GM18502 (cell line): ENCODE measurements at regions not wholly inside any gene's neighbourhood (a gene's known extent, or its start where the extent isn't known, plus 50 kb on each side); places are given as distances from the start of the nearest gene placed in this dataset.
A peak's percentile ranks its signal among the peaks of the same experiment; 100 is the strongest.

Experiments used
- ATAC-seq: cut with Tn5 transposase; IDR thresholded peaks from one replicate; pipeline ENCODE4 v1.9.1; 2021; ENCODE audit warnings: mild to moderate bottlenecking; ENCODE audit not compliant: unreplicated experiment, poor library complexity

DNA sequence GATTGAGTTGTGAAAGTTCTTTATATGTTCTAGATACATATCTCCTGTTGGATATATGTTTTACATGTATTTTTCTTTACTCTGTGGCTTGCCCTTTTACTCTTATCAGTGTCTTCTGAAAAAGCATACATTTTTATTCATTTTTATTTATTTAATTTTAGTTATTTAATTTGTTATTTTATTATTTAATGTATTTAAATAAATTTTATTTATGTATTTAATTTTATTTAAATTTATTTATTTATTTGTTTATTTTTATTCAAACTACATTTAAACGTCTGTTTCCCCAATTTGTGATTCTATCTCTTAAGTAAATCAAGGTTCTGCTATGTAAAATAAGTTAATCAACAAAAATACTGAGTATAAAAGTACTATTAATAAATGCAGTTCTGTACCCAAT is 279.1 kb upstream of the AKR1E2 start:
- ATAC-seq: no peak

DNA sequence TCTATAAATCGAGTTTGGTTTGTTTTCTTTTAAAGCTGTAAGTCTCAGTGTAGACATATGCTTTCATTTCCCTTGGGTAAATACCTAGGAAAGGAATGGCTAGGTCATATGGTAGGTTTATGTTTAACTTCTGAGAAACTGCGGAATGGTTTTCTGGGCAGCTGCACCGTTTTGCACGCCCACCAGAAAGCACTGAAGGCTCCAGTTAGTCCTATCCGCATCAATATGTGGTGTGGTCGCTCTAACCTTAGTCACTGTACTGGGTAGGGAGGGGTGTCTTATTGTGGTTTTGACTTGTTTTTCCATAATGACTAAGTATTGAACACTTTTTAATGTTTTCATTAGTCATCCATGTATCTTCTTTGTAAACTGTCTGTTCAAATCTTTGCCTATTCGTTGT is 279.5 kb upstream of the AKR1E2 start:
- ATAC-seq: no peak

DNA sequence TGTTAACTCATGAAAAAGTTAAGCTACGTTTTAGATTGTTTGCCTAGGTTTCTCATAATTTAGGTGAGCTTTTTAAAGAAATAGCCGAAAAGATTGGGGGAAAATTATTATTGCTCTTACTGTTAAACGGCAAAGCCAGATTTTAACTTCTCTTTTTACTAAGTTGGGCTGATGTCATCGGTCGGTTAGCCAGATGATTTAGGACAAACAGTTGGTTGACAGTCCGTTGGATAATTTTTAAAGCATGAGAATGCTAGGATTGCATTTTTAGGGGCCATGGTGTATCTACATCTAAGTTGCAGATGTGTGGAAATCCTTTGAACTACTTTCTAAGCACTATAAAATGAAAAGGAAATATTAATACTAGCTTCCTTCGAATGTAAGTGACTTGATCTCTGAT is 280.9 kb upstream of the AKR1E2 start:
- ATAC-seq: no peak

- ATAC-seq: no peak
Measured at GRCh38 chr10:4543938-4544533, 282.0 kb upstream of the AKR1E2 start.

- no peak for ATAC-seq
Measured at GRCh38 chr10:4541292-4541691, 284.7 kb upstream of the AKR1E2 start.

GRCh38 chr10:4538016-4538415 is 288.0 kb upstream of the AKR1E2 start:
- no peak for ATAC-seq

GRCh38 chr10:4535521-4535920 is 290.5 kb upstream of the AKR1E2 start:
- ATAC-seq: no peak

- ATAC-seq: no peak
Measured at GRCh38 chr10:4533621-4534020, 292.4 kb upstream of the AKR1E2 start.

- ATAC-seq: no peak
Measured at GRCh38 chr10:4532976-4533375, 293.0 kb upstream of the AKR1E2 start.

- ATAC-seq: no peak
Measured at GRCh38 chr10:4532467-4532866, 293.5 kb upstream of the AKR1E2 start.

DNA sequence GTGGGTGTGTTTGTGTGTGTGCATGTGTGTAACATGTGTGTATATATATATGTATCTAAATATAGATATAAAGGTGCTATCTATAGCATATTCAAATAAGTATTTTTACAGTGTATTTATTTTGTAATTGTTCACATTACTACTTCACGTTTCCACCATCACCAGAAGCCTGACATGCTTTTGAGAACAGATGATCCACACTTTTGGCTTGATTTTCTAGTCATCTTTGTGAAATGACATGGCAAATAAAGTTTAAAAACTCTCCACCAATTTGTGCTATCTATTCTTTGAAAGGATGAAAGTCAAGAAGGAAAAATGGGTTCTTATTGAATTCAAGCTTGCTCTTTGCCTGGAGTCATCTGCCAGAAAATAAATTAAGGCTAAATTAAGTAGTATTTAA is 294.0 kb upstream of the AKR1E2 start:
- ATAC-seq: no peak

DNA sequence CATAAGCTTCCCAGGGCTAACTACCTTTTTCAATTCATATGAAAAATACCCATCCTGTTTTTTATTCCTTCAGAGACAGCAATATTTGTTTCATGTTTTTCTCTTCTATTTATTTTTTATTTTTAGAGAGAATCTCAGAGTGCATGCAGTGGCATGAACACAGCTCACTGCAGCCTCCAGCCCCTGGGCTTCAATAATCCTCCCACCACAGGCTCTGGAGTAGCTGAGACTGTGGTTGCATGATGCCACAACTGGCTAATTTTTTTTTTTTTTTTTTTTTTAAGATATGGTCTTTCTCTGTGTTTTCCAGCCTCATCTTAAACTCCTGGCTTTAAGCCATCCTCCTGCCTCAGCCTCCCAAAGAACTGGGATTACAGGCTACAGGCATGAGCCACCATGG is 296.7 kb upstream of the AKR1E2 start:
- no peak for ATAC-seq

DNA sequence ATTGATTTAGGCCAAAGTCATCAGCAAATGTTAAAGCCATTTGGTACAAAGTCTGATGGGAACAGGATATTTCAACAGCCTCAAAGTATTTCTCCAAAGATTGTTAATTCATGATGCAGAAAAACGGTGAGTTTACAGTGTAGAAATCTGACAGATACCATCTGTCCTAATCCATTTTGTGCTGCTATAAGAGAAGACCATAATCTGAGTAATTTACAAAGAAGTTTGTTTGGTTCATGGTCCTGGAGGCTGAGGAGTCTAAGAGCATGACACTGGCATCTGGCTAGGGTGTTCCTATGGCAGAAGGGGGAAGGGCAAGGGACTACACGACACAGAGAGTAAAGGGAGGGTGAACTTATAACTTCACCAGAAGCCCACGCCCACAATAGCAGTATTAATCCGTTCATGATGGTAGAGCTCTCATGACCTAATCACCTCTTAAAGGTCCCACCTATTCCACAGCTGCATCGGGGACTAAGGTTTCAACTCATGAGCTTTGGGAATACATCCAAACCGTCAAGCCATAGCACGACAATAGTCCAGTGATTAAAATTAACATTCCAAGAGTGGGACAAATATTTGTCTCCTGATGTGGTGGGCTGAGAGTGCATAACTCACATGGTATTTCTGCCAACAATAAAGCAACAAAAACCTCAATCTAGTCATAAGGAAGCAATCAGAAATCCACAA is 298.6 kb upstream of the AKR1E2 start:
- ATAC-seq: no peak

- no peak for ATAC-seq
Measured at GRCh38 chr10:4526311-4526731, 299.7 kb upstream of the AKR1E2 start.

DNA sequence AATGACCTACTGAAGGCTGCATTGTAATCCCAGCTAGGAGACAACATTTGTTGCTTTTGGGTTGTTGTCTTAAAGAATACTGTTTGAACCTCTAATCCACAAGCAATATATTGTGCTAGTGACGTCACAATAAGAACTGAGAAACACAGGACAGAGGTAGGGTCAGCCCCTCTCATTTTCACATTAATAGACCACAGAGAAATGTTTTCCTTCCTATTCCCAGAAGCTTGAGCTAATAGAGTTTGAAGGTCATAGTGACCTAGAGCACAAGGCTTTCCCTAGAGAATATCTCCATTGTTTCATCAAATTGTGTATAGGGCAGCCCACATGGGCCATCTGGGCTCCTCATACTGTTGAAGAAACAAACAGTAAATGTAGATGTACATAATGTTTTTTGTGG is 300.9 kb upstream of the AKR1E2 start:
- ATAC-seq: no peak

- peak; percentile 81 for ATAC-seq
Measured at GRCh38 chr10:4522296-4523000, 303.6 kb upstream of the AKR1E2 start.

GRCh38 chr10:4519658-4520402 is 306.2 kb upstream of the AKR1E2 start:
- no peak for ATAC-seq

DNA sequence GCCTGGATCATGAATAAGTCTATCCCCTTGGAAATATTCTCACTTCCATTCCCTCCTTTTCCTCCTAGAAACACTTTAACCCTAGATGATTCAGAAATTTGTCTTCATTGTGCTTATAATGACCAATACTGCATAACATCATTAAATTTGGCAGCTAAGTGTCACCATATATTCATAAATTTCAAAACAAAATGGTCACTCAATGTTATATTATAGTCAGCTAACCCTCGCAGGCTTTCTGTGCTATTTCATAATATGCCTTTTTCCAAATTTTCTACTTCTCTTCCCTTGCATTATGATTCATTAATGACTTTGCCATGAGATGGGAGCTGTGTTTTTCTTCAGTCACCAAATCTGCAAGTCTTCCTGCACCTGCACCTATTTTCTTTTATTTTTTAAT is 308.3 kb upstream of the AKR1E2 start:
- ATAC-seq: no peak

GRCh38 chr10:4515721-4516120 is 310.3 kb upstream of the AKR1E2 start:
- no peak for ATAC-seq

DNA sequence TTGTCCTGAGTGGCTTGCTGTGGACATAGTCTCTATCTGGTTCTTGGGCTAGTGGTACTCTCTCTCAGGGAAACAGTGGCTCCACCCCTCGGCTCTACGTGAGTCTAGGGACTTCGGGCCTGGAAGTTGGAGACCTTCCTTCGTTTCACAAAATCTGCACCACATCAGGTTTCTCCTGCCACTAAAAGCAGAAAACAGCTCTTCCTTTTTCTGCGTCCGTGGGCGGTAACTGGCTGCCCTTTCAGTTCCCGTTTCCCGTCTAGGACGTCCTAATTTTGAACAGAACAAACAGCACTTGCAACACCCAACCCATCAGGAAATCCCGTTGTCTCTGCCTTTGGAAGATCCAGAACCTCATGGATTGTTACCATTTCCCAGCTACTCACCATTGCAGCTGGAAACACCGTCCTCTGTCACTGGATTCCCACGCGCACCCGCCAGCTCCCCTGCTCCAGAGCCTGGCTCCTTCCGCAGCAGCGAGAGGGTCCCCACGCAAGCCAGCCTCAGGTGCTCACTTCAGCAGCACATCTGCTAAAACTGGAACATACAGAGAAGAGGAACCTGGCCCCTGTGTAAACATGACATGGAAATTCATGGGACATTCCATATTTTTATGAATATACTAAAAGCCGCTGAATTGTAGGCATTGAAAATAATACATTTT is 311.4 kb upstream of the AKR1E2 start:
- peak; percentile 83 for ATAC-seq
